Esophagus squamous epithelium (tissue), 4 donors: ENCODE measurements at regions not wholly inside any gene's neighbourhood (a gene's known extent, or its start where the extent isn't known, plus 50 kb on each side); places are given as distances from the start of the nearest gene placed in this dataset.

Experiments
- CTCF ChIP-seq, 6 experiments: fragments of 450-650 bp in 4 of 6; fragments of 200-600 bp in 2 of 6; sonication (generic) in 2 of 6; IDR thresholded peaks; one replicate each; pipeline ENCODE4 v1.5.1; 2016 to 2019; ENCODE audit warnings: antibody characterized with exemption in 6 of 6, mild to moderate bottlenecking in 4 of 6, moderate library complexity in 4 of 6
- POLR2A ChIP-seq, 4 donors: fragments of 450-650 bp; IDR thresholded peaks; one replicate each; pipeline ENCODE4 v1.6.1; 2017; ENCODE audit warnings: antibody characterized with exemption in 4 of 4, mild to moderate bottlenecking in 4 of 4, moderate library complexity in 3 of 4

GRCh38 chr9:86413971-86414880 lies 60.0 kb upstream of the TUT7 start:
- no peak for TF ChIP-seq POLR2A (IDR thresholded peaks at IDR 0.05)
- peak; percentile 45 to 75 (median 66) for TF ChIP-seq CTCF (IDR thresholded peaks at IDR 0.05)
